Posterior cingulate gyrus (tissue), 11 donors: ENCODE measurements at regions not wholly inside any gene's neighbourhood (a gene's known extent, or its start where the extent isn't known, plus 50 kb on each side); places are given as distances from the start of the nearest gene placed in this dataset.
"Not testable (repeated sequence)": the region's sequence is repeated elsewhere in the genome, so short reads cannot be mapped to it uniquely, and the experiment has no call there.

Experiments used
- DNase-seq, 10 donors: peaks; one replicate each; pipeline versions ENCODE4 v3.0.0 to v3.0.0-alpha.2; 2020 to 2021; ENCODE audit warnings: mixed read lengths in 3 of 10
- intact Hi-C: fragments of 100-400 bp; cut with DNase I; formaldehyde crosslinking; loops from one replicate; pipeline ENCODE4 v1.15.1; 2023

DNA sequence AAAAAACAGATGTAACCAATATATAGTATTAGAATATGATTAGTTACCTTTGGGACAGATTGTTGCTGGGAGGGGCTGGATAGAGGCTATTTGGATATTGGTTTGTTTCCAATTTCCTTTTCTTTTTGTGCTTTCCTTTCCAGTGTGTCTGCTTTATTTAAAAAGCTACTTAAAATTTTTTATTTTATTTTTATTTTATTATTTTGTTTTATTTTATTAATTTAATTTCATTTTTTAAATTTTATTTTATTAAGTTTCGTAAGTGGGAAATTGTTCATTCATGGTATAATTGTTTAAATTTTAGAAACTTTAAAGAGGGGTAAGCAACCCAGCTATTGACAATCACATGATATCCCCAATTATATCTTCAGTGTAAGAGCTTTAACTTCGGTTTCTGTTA, 2077.0 kb upstream of the PCDH20 start:
- DNase-seq: no peak
- intact Hi-C loops: no loop called here

DNA sequence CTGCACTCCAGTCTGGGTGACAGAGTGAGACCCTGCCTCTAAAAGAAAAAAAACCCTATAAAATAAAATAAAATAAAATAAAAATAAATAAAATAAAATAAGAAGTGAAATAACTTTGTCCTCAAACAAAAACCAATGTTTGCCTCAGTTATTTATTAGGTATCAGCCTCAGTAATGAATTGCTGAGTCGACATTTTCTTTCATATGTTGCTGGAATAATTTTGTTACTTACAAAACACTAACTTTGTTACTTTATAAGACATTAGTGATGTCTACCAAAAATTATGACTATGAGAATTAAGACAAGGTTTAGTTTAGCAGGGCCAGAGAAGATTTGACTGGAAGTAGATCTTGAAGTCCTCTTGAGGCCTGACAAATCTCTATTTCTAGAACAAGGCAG, 2074.5 kb upstream of the PCDH20 start:
- DNase-seq: no peak
- intact Hi-C loops: no loop called here

DNA sequence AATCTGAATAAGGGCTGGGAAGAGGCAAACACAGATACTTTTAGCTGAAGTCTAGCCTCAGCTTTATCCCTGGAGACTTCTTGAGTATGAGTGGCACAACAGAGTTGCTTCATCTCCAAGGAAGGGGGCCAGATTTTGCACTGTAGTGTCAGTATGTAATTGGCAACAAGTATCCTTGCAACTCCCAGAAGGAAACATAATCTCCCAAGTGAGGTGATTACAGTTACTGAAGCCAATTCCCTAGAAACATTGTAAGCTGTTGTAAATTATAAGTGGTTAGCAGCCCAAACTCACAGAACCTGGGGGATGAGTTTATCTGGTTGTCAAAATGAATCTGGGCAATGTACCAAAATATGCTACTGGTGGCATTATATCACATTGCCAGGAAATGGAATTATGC, 2065.7 kb upstream of the PCDH20 start:
- no peak for DNase-seq
- intact Hi-C loops: no loop called here

DNA sequence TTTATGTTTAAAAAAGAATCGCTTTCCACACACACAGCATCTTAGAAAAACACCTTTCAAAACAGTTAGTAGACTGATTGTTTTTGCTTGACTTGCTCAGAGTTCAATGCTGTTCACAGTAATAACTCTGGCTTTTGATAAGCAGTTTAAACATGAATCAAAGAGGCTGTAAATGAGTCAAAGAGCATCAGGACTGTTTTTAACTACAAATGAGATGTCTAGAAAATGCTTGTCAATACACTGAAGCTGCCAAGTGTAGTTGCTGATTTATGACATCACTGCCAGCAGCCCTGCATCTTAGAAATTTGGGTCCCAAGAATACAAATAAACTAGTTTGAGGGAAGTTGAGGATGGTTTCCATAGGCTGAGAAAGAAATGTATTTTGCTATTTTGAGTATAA, 2057.1 kb upstream of the PCDH20 start:
- no peak for DNase-seq
- intact Hi-C loops: no loop called here

DNA sequence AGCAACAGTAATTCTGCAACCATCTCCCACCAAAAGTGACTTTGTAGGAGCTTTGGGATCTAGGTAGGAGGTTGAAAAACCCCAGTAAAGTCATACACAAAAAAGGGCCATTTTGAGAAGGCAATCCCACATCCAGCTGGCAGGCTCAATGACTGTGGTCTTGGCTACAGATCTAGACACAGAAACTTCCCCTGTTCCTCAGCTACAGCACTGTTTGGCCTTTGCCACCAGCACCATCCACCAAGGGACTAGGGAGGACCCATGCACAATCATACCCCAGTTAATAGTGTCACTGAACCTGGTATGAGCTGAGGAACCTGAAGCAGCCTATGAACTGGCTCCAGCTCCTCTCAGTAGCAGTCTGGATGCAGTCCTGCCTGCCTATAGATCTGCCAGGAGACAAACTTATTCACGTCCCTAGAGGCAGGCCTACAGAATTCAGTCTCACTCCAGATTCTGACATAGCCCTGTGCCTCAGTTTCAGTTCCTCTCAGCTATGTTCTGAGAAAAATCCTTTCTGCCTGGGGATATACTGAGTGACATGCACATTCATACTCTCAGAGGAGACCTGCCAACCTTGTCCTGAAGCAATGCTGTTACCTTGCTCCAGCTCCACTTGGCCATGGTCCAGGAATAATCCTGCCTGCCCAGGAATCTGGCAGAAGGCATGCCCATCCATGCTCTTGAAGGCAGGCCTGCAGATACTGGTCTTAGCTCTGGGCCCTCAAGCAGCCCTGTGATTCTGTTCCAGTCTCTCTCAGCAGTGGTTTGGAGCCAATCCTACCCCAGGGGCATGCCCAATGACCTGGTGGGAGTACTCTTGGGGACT, 2048.3 kb upstream of the PCDH20 start:
- intact Hi-C loops: no loop called here
- DNase-seq: no peak

DNA sequence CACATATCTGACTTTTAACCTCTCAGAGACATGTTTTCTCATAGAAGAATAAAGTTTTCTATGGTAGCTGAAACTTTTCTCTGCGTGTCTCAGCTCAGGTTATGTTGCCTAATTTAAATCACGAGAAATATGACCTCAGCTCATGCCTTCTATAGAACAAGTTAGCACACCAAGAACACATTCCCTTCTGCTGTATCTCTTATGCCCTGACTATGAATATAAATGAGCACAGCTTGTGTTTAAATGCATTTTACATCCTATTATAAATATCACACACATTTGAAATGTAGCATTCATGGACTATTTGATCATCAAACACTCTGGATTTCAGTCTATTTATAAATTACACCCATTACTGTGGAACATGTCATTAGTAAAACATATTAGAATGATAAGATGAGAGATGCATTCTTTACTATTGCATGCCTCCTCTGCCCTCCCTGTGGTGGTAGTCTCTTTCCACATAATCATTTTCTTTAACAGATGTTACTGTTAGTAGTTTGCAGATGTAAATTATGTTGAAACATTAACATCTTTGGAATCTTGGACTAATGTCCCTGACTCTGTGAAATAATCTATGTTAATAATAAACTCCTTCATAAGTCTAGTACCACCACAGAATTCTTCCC, 2044.9 kb upstream of the PCDH20 start:
- intact Hi-C loops: no loop called here
- DNase-seq: no peak

DNA sequence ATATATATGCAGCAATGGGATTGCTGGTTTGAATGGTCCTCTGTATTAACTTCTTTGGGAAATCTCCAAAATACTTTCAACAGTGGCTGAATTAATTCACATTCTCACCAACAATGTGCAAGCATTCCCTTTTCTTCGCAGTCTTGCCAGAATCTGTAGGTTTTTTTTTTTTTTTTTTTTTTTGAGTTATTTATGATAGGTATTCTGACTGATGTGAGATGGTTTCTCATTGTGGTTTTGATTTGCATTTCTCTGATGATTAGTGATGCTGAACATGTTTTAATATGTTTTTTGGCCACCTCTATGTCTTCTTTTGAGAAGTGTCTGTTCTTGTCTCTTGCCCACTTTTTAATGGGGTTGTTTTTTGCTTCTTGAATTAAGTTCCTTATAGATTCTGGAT, 2041.5 kb upstream of the PCDH20 start:
- DNase-seq: no peak
- intact Hi-C loops: no loop called here

DNA sequence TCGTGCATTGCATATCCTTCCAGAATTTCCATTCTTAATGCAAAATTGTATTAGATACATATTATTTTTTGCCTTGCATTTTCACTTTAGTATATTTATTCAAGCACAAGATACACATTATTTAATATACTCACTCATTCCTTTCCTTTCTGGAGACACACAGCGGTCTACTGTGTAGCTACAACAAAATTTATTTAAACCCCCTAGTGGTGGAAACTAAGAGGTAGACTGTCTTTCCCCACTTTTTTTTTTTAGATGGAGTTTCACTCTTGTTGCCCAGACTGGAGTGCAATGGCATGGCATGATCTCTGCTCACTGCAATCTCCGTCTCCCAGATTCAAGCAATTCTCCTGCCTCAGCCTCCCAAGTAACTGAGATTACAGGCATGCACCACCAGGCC, 2040.3 kb upstream of the PCDH20 start:
- no peak for DNase-seq
- intact Hi-C loops: no loop called here

DNA sequence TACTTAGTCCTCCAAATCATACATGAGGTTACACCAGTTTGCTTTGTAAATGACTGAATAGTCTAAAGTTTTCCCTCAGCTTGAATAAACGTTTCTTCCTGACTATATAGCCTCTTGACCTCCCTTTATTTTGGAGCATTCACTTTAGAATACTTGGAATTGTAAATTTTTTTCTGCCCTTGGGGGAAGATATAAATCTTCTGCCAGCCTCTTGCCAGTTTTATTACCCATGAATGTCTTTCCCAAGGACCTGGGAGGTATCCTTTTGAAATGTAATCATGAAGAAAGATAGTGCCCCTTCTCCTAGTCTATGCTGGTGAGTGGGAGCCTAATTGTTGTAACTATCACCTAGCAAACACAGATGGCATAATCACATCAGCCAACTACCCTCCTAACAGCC, 2033.9 kb upstream of the PCDH20 start:
- no peak for DNase-seq
- intact Hi-C loops: no loop called here

DNA sequence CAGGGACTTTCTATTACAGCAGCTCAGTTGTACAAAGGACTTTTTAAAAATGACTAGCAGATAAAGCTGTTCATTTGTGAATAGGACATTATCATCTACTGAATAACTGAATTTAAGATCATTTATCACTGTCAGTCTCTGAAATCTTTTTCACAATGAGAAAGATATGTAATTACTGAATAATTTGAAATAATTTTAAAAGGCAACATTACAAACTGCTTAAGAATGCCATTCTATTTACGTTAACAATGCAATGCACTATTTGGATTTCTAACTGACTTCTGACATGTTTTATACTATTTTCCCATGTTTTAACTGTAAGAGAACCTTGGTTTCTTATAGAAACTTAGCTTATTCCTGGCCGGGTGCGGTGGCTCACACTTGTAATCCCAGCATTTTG, 2033.0 kb upstream of the PCDH20 start:
- intact Hi-C loops: no loop called here
- DNase-seq: no peak

DNA sequence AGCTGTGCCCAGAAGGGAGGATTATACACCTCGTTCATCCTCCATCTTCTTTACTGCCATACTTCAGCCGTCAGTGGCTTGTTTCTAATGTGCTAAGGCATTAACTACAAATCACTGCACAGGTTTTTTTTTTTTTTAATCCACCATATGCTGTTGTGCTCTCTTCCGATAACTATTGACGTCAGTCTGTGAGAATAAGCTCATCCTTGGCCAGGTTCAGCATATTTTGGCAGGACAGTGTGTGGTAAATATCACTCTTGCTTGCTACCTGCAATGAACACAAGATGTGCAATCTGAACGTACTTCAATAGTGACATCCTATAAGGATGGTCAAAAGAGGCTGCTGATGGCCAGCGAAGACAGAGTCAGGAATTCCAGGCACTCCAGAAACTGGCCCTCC, 2030.7 kb upstream of the PCDH20 start:
- DNase-seq: no peak
- intact Hi-C loops: no loop called here

DNA sequence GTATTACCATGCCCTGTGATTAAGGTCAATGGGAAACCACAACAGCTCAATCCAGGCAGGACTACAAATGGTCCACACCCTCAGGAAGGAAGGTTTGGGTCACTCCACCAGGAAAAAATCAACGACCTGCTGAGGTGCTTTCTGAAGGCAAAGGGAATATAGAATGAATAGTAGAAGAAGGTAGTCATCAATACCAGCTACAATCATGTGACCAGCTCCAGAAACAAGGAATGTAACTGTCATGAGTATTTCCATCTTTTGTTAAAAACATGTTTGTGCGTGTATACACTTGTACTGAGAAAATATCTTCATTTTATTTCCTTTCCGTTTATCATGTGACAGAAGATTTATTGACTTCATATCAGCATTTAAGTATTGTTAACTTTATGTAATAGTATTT, 2028.6 kb upstream of the PCDH20 start:
- intact Hi-C loops, DNase-seq: not testable (repeated sequence)

DNA sequence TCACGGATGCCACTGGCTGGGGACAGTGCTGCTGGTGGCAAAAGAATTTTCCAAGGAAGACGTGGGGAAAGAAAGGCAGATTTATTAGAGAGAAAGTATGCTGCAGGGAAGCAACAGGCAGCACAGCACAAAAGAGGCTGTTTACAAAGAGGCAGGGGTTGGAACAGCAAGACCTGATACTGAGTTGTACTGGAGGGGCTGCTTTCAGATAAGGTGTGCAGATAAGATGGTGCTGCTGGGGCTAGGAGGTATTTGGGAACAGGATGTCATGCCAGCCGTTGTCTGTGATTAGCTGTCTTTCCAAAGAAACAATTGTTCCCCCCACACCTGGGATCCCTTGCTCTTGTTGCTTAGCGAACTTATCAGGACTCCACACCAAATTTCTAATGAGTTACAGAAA, 2023.3 kb upstream of the PCDH20 start:
- intact Hi-C loops: no loop called here
- DNase-seq: no peak

DNA sequence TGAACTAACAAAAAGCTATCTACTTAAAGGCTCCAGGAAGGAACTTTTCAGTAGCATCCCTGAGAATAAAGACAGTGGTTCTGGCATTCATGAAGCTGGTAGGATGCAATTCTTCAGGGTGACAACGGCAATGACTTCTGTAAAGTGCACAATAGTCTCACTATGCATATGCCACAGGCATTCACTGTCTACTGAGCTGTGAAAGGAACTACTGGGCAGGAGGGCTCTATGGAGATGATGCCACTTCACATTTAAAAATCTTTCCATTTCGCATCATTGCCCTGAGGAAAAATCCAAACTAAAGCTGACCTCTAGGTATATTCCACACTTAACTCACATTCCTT, 2020.6 kb upstream of the PCDH20 start:
- DNase-seq: no peak
- intact Hi-C loops: no loop called here

DNA sequence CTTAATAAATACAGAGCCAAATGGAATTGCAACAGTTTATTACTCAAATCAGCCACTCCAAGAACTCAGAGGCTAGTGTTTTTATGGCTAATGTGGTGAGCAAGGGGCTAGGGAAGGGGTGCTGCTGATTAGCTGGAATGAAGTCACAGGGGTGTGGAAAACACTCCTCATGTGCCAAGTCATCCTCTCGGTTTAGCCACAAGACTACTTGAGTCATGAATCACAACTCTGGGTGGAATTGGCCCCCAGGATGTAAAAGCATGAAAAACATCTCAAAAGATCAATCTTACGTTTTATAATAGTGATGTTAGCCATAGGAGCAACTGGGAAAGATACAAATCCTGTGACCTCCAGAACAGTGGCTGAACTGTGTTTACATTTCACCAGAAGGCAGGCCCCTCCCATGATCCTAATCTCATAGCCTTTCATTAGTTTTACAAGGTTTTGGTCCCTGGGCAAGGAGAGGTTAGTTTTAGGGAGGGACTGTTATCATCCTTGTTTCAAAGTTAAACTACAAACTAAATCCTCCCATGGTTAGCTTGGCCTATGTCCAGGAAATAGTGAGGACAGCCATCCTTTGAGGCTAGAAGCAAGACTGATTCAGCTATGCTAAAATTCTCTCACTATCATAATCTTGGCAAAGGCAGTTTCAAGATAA, 2020.1 kb upstream of the PCDH20 start:
- intact Hi-C loops: no loop called here

DNA sequence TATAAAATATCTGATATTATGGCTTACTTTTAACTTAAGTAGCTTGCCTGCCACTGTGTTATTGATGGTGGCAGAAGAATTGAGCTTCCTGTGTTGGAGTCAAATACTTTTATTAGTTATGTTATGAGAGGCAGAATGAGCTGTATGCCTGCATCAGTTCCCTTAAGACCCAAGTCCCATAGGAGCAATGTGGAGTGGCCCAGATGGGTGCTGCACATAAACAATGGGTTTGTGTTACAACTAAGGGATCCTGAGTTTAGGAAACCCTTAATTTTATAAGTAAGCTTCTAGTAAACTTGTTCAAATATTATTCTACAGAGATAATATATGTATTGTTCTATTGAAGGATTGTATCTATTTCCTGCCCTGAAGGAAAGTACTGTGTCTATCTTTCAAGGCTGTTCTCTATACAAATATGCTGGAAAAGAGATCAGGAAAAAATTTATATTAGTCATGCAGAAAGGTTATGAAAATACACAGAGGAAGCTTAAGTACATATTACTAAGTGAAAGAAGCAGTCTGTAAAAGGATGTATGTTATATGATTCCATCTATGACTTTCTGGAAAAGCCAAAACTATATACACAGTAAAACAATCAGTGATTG, 2018.0 kb upstream of the PCDH20 start:
- intact Hi-C loops: no loop called here

More for the DNA sequence above, 2020.1 kb upstream of the PCDH20 start:
- no peak for DNase-seq

DNA sequence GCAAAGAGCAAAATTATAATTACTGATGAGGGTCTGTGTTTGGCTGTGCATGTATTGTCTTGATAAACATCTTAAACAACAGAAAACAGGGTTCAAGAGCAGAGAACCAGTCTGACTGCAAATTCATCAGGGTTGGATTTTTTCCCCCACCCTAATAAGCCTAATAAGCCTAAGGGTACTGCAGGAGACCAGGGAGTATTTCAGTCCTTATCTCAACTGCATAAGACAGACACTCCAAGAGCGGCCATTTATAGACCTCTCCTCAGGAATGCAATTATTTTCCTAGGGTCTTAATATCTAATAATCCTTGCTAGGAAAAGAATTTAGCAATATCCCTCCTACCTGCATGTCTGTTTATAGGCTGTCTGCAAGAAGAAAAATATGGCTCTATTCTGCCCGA, 2011.5 kb upstream of the PCDH20 start:
- no peak for DNase-seq

More for the DNA sequence above, 2018.0 kb upstream of the PCDH20 start:
- DNase-seq: no peak

DNA sequence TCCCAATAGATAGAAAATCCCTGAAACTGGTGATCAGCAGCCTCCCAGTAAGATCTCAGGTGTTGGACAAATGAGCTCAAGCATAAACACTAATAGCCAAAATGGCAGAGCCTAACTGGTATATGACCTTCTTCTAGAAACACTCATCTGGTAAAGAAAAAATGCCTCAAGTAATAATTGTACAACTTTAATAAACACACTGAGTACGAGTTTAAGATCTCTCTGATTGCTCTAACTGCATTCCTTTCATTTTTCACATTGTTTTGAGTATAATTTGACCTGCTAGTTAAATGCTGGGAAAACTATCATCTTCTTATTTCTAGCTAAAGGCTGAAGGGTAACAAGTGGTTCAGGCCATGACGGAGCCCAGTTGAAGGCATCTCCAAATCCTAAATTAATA, 2009.5 kb upstream of the PCDH20 start:
- intact Hi-C loops: no loop called here
- DNase-seq: no peak

More for the DNA sequence above, 2011.5 kb upstream of the PCDH20 start:
- intact Hi-C loops: no loop called here

DNA sequence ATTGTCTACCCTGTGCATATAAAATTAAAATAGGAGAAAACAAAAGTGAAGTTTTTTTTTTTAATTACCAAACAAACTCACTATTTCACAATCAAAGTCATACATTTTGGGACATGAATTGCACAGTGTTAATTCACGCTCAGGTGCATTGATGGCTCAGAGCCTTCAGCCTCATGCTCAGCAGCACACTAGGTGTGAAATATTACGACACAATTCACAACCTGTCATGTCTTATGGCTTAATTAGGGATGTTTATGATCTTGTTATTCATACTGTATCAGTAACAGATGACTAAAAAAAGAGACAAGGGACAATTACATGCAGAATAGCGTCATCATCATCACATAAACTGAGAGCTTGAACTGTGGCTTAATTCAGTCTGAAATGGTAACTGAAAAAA, 2005.5 kb upstream of the PCDH20 start:
- DNase-seq: no peak
- intact Hi-C loops: no loop called here

DNA sequence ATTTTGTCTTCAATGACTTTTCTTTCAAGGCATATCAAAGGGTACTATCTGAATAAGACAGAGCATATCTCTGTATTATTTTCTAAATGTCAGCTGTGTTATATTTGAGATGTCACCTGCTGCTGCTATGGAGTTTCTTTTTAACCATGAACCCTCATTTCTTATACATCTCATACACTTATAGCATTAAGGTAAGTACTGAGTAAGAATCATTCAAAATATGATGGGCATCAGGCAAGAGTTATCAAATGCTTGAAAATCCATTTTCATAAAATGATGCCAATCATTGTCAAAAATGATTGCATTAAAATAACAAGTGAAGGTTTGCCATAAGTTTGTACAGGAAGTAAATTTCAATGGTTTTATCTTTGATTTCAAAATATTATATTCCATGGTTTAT, 2005.0 kb upstream of the PCDH20 start:
- intact Hi-C loops: no loop called here
- DNase-seq: no peak

DNA sequence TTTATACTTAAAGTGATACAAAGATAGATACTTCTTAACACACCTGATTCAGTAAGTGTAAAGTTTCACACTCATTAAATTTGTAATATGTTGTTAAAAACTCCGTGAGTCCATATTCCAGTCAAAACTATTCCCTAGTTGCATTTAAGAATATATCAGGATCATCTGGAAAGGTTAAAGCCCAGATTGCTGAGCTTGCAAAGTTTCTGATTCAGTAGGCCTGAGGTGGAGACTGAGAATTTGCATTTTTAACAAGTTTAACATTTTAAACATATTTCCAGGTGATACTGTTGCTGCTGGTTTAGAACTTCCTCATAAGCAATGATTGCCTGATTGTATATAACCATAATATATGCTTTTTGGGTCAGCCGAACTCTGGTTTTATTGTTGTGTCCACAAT, 1998.6 kb upstream of the PCDH20 start:
- DNase-seq: no peak
- intact Hi-C loops: no loop called here
